Mesendoderm (in vitro differentiated cells): ENCODE measurements at regions not wholly inside any gene's neighbourhood (a gene's known extent, or its start where the extent isn't known, plus 50 kb on each side); places are given as distances from the start of the nearest gene placed in this dataset.

ENCODE experiments used
- DNase-seq: peaks from one replicate; pipeline ENCODE4 v3.0.0; 2013
- H2AK5ac ChIP-seq: 2 replicates; pipeline ENCODE4 v1.6.1; 2013; ENCODE audit warnings: low read length, inconsistent platforms
- H2BK120ac ChIP-seq: 2 replicates; pipeline ENCODE4 v1.6.1; 2013; ENCODE audit warnings: low read depth, mild to moderate bottlenecking, low read length, moderate library complexity, mixed read lengths
- H2BK15ac ChIP-seq: replicated peaks from 2 replicates; pipeline ENCODE4 v1.6.1; 2013; ENCODE audit warnings: low read depth, mild to moderate bottlenecking, moderate library complexity
- H2BK5ac ChIP-seq: 2 replicates; pipeline ENCODE4 v1.6.1; 2013; ENCODE audit warnings: low read length, inconsistent platforms
- H3K18ac ChIP-seq: 2 replicates; pipeline ENCODE4 v1.6.1; 2013; ENCODE audit warnings: mild to moderate bottlenecking, low read length, mixed read lengths
- H3K23ac ChIP-seq: one replicate; pipeline ENCODE4 v1.6.1; 2013; ENCODE audit warnings: low read length
- H3K27ac ChIP-seq: 2 replicates; pipeline ENCODE4 v1.5.1; 2013; ENCODE audit warnings: low read depth, mild to moderate bottlenecking, inconsistent platforms, low read length, moderate library complexity
- H3K27me3 ChIP-seq: 2 replicates; pipeline ENCODE4 v1.6.1; 2013; ENCODE audit warnings: low read length, control low read depth, mild to moderate bottlenecking, inconsistent platforms; ENCODE audit not compliant: insufficient read depth, poor library complexity
- H3K36me3 ChIP-seq: 2 replicates; pipeline ENCODE4 v1.6.1; 2013; ENCODE audit warnings: low read length, inconsistent platforms; ENCODE audit not compliant: control insufficient read depth, insufficient read depth
- H3K4ac ChIP-seq: one replicate; pipeline ENCODE4 v1.6.1; 2013; ENCODE audit warnings: low read depth, mild to moderate bottlenecking, low read length, moderate library complexity
- H3K4me1 ChIP-seq: 2 replicates; pipeline ENCODE4 v1.6.1; 2013; ENCODE audit warnings: low read depth, low read length, inconsistent platforms; ENCODE audit not compliant: control insufficient read depth
- H3K4me2 ChIP-seq: 2 replicates; pipeline ENCODE4 v1.6.1; 2013; ENCODE audit warnings: low read length
- H3K4me3 ChIP-seq: 2 replicates; pipeline ENCODE4 v1.5.1; 2013; ENCODE audit warnings: mild to moderate bottlenecking, low read length
- H3K56ac ChIP-seq: one replicate; pipeline ENCODE4 v1.6.1; 2013; ENCODE audit warnings: low read length
- H3K79me1 ChIP-seq: 2 replicates; pipeline ENCODE4 v1.6.1; 2013; ENCODE audit warnings: low read length, inconsistent platforms
- H3K79me2 ChIP-seq: 2 replicates; pipeline ENCODE4 v1.6.1; 2013; ENCODE audit warnings: mild to moderate bottlenecking, low read length; ENCODE audit not compliant: control insufficient read depth, insufficient read depth
- H3K9ac ChIP-seq: 2 replicates; pipeline ENCODE4 v1.6.1; 2013; ENCODE audit warnings: low read length, inconsistent platforms
- H4K5ac ChIP-seq: one replicate; pipeline ENCODE4 v1.6.1; 2013; ENCODE audit warnings: low read length
- H4K8ac ChIP-seq: one replicate; pipeline ENCODE4 v1.6.1; 2013; ENCODE audit warnings: low read depth, mild to moderate bottlenecking, control low read depth, low read length, moderate library complexity
- WGBS: extraction: QIAGEN DNeasy Blood & Tissue Kit; methylation state at CpG from one replicate; pipeline ENCODE4 v1.1.7; 2013; ENCODE audit warnings: low lambda C conversion rate, missing lambda C conversion rate; ENCODE audit not compliant: insufficient coverage; ENCODE audit errors: extremely low coverage; 5-methylcytosine and 5-hydroxymethylcytosine counted together

DNA sequence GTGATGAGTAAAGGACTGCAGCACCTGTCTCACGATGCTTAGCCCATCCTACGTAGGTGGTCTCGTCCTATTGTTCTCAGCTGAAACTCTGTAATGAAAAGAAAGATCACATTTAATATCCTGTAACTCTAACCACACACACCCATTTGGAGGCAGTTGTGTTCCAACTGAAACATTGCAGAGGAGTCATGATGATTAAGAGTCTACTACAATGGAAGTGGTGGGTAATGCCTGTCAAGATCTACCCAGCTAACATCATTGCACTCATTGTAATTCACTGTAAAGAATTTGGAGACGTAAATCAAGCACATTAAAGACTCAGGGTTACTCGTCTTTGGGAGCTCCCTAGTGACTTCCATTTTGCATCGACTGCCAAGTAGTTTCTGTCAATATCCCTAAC is 106.0 kb upstream of the PTPN3 start:
- Histone ChIP-seq H3K4me1 (no peaks in the 10 kb centered on the region), H4K8ac (no peak overlapping the region), H3K27me3 (no peaks in the 10 kb centered on the region), H4K5ac (no peak overlapping the region), H3K79me1 (no peaks in the 10 kb centered on the region), H3K23ac (no peak overlapping the region), H3K4me3 (no peak overlapping the region), H3K4ac (no peak overlapping the region), H3K4me2 (no peak overlapping the region), H3K56ac (no peak overlapping the region), H2AK5ac (no peak overlapping the region), H3K79me2 (no peaks in the 10 kb centered on the region), H3K36me3 (no peaks in the 10 kb centered on the region), H3K9ac (no peak overlapping the region), H2BK15ac (no peak overlapping the region), H3K27ac (no peak overlapping the region), H2BK5ac (no peak overlapping the region), H2BK120ac (no peak overlapping the region), H3K18ac (no peak overlapping the region)
- WGBS, result no CpG with 5 or more reads among the region's 6 CpGs
- no peak for DNase-seq

DNA sequence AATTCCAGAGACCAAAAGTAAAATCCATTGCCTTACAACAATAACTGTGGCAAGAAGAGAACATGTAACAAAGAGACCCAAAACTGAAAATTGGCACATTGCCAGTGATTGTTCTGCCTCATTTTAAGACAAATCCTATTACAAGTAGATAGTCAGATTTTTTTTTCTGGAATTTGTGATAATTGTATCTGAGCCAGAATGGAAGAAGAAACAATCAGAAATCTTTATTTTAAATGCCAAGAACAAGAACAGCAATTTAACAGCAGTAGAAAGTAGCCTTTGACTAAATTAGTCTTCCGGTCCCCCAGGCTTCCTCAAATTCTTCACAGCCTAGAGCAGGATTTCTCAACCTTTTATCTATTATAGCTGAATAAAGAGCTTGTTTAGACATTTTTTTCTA is 106.7 kb upstream of the PTPN3 start:
- no peak overlapping the region for H2BK120ac ChIP-seq
- no CpG with 5 or more reads among the region's 1 CpG for WGBS

DNA sequence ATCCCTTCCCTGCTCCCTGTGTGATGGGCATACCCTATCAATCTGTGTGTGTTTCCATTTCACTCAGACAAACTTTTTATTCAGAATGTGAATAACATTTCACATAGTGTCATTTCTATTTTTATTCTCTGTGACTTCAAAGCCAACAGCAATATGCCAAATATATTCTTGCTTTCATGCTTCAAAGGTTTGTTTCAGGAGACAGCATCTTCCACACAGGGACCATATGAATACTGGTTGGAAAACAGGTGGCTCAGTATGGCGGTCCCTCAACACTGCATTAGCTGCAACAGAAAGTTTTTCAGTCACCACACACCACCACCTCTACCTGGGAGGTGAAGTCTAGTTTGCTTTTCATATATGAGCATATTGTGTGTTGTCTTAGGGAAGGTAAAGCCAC is 111.0 kb upstream of the PTPN3 start:
- Histone ChIP-seq H4K5ac (no peak overlapping the region), H3K4me2 (no peak overlapping the region), H3K36me3 (no peaks in the 10 kb centered on the region), H2BK5ac (no peak overlapping the region), H3K27me3 (no peaks in the 10 kb centered on the region), H3K4me3 (no peak overlapping the region), H3K79me1 (no peaks in the 10 kb centered on the region), H3K23ac (no peak overlapping the region), H2AK5ac (no peak overlapping the region), H3K56ac (no peak overlapping the region), H3K9ac (no peak overlapping the region), H3K18ac (no peak overlapping the region), H2BK120ac (no peak overlapping the region), H3K4me1 (no peaks in the 10 kb centered on the region), H3K79me2 (no peaks in the 10 kb centered on the region), H3K27ac (no peak overlapping the region), H3K4ac (no peak overlapping the region), H4K8ac (no peak overlapping the region), H2BK15ac (no peak overlapping the region)
- no peak for DNase-seq
- WGBS, result no CpG with 5 or more reads among the region's 1 CpG

More for the DNA sequence above, 106.7 kb upstream of the PTPN3 start:
- no peaks in the 10 kb centered on the region for H3K4me1 ChIP-seq
- no peak overlapping the region for H3K4ac ChIP-seq
- H4K8ac ChIP-seq, result no peak overlapping the region
- no peak overlapping the region for H2BK15ac ChIP-seq
- H3K36me3 ChIP-seq, result no peaks in the 10 kb centered on the region
- H4K5ac ChIP-seq, result no peak overlapping the region
- no peak overlapping the region for H3K18ac ChIP-seq
- no peak overlapping the region for H3K27ac ChIP-seq
- H2BK5ac ChIP-seq, result no peak overlapping the region
- H3K79me1 ChIP-seq, result no peaks in the 10 kb centered on the region
- H3K9ac ChIP-seq, result no peak overlapping the region
- no peak overlapping the region for H3K23ac ChIP-seq
- no peak overlapping the region for H3K4me2 ChIP-seq
- H3K79me2 ChIP-seq, result no peaks in the 10 kb centered on the region
- H3K56ac ChIP-seq, result no peak overlapping the region
- H2AK5ac ChIP-seq, result no peak overlapping the region
- no peaks in the 10 kb centered on the region for H3K27me3 ChIP-seq
- DNase-seq, result no peak
- H3K4me3 ChIP-seq, result no peak overlapping the region

DNA sequence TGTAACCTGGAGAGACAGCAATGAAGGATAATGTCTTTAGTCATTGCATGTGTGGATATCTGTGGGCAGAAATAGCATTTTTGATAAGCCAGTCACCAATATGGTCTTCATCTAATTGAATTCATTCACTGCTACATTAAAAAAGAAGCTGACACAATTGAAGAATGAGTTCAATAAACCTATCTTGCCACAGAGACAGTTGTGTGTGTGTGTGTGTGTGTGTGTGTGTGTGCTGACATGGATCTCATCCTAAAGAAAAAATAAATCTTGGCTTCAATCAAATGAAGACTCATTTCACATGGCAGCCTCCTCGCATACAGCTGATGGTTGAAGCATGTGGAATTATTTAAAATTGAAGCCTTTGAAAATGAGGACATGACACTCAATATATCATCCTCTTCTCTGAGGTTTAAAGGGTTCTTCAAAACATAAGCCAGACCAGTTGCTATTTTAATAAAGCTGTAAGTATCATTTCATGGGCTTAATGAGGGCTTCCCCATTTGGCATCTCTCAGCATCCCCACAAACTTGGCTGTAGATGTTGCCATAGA is 118.5 kb upstream of the PTPN3 start:
- H3K9ac ChIP-seq, result no peak overlapping the region
- H3K4me1 ChIP-seq, result no peaks in the 10 kb centered on the region
- H3K27me3 ChIP-seq, result no peaks in the 10 kb centered on the region
- H2BK5ac ChIP-seq, result no peak overlapping the region
- no peak overlapping the region for H2AK5ac ChIP-seq
- H3K56ac ChIP-seq, result no peak overlapping the region
- no peaks in the 10 kb centered on the region for H3K36me3 ChIP-seq
- no peak overlapping the region for H2BK15ac ChIP-seq
- no peak overlapping the region for H3K4me2 ChIP-seq
- WGBS, result no CpG with 5 or more reads among the region's 1 CpG
- DNase-seq, result no peak
- no peak overlapping the region for H3K4me3 ChIP-seq
- no peak overlapping the region for H3K4ac ChIP-seq
- no peaks in the 10 kb centered on the region for H3K79me2 ChIP-seq
- H2BK120ac ChIP-seq, result no peak overlapping the region
- no peak overlapping the region for H3K18ac ChIP-seq
- no peak overlapping the region for H3K27ac ChIP-seq
- H4K5ac ChIP-seq, result no peak overlapping the region
- no peak overlapping the region for H3K23ac ChIP-seq
- H3K79me1 ChIP-seq, result no peaks in the 10 kb centered on the region
- no peak overlapping the region for H4K8ac ChIP-seq

DNA sequence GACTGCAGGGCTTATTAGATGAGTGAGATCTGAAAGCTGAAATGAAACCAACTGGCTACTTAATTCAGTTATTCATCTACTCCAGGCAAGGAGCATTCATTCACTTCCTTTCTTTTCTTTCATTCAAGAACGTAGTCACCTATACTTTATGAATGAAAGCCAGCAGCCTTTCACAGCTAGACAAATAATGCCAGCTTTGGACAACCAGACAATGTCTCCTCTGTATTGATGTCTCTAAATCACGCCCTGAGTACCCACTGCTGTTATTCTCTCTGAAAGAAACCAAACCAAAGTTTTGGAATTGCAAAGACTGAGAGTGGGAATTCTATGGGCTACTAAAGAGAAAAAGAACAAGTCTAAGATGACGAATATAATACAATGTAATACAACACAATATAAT is 121.2 kb upstream of the PTPN3 start:
- Histone ChIP-seq H3K79me1 (no peaks in the 10 kb centered on the region), H3K27ac (no peak overlapping the region), H3K23ac (no peak overlapping the region), H3K4me2 (no peak overlapping the region), H2BK15ac (no peak overlapping the region), H3K56ac (no peak overlapping the region), H2BK120ac (no peak overlapping the region), H2BK5ac (no peak overlapping the region), H4K8ac (no peak overlapping the region), H3K4me1 (no peaks in the 10 kb centered on the region), H2AK5ac (no peak overlapping the region), H3K4me3 (no peak overlapping the region), H3K9ac (no peak overlapping the region), H3K18ac (no peak overlapping the region), H3K36me3 (no peaks in the 10 kb centered on the region), H3K27me3 (no peaks in the 10 kb centered on the region), H3K79me2 (no peaks in the 10 kb centered on the region), H4K5ac (no peak overlapping the region), H3K4ac (no peak overlapping the region)
- WGBS, result no CpG with 5 or more reads among the region's 3 CpGs
- no peak for DNase-seq

DNA sequence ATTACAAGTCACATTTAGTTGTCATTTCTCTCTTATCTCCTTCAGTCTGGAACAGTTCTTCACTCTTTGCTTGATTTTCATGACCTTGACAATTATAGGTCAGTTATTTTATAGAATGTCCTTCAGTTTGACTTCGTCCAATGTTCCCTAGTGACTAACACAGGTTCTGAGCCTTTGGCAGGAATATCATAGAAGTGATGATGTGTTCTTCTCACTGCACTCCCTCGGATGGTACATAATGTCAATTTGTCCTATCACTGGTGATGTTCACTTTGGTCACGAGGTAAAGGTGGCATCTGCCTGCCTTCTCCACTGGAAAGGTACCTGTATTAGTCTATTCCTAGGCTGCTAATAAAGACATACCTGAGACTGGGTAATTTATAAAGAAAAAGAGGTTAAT is 126.0 kb upstream of the PTPN3 start:
- Histone ChIP-seq H2BK120ac (no peak overlapping the region), H3K4me1 (no peaks in the 10 kb centered on the region), H3K27ac (no peak overlapping the region), H3K4ac (no peak overlapping the region), H4K5ac (no peak overlapping the region), H3K4me2 (no peak overlapping the region), H3K9ac (no peak overlapping the region), H3K23ac (no peak overlapping the region), H3K79me1 (no peaks in the 10 kb centered on the region), H3K79me2 (no peaks in the 10 kb centered on the region), H3K36me3 (no peaks in the 10 kb centered on the region), H3K27me3 (no peaks in the 10 kb centered on the region), H2AK5ac (no peak overlapping the region), H2BK15ac (no peak overlapping the region), H4K8ac (no peak overlapping the region), H3K18ac (no peak overlapping the region), H3K56ac (no peak overlapping the region), H2BK5ac (no peak overlapping the region), H3K4me3 (no peak overlapping the region)
- WGBS, result no CpG with 5 or more reads among the region's 3 CpGs
- DNase-seq, result no peak
